H1 (cell line): ENCODE measurements at regions not wholly inside any gene's neighbourhood (a gene's known extent, or its start where the extent isn't known, plus 50 kb on each side); places are given as distances from the start of the nearest gene placed in this dataset.

ENCODE experiments used
- CTCF ChIA-PET: fragments of 300-600 bp; sonication (Branson Sonifier 250); formaldehyde crosslinking; loops from one replicate; lab custom pipeline; 2021; ENCODE audit not compliant: partially characterized antibody; lab: Charles Lee
- POLR2A ChIA-PET: fragments of 300-600 bp; sonication (Branson Sonifier 250); formaldehyde crosslinking; loops from one replicate; lab custom pipeline; 2021; ENCODE audit warnings: inconsistent platforms; ENCODE audit not compliant: partially characterized antibody; lab: Charles Lee
- DNase-seq, 2 experiments: peaks; one replicate each; pipeline versions ENCODE4 v3.0.0 to v3.0.0-alpha.2; 2010 to 2022; ENCODE audit warnings: low spot score in 2 of 2, low read depth in 1 of 2, mixed read lengths in 1 of 2
- FAIRE-seq: peaks from 2 replicates; lab custom pipeline; 2011; peaks lifted over from hg19 to GRCh38; lab: Jason Lieb, UNC
- H2AFZ ChIP-seq: 2 replicates; pipeline ENCODE4 v1.8.1; 2012; ENCODE audit warnings: low read length, inconsistent platforms
- H2AK5ac ChIP-seq: 2 replicates; pipeline ENCODE4 v1.6.1; 2013; ENCODE audit warnings: low read depth, low read length
- H2BK120ac ChIP-seq: replicated peaks from 2 replicates; pipeline ENCODE3; 2013; ENCODE audit warnings: low read depth, low read length, inconsistent platforms
- H2BK12ac ChIP-seq: 2 replicates; pipeline ENCODE4 v1.6.1; 2013; ENCODE audit warnings: low read depth, low read length
- H2BK15ac ChIP-seq: 2 replicates; pipeline ENCODE4 v1.6.1; 2013; ENCODE audit warnings: low read length
- H2BK20ac ChIP-seq: 2 replicates; pipeline ENCODE4 v1.6.1; 2013; ENCODE audit warnings: low read length
- H2BK5ac ChIP-seq: 2 replicates; pipeline ENCODE4 v1.6.1; 2013; ENCODE audit warnings: low read depth, low read length
- H3K14ac ChIP-seq: 2 replicates; pipeline ENCODE4 v1.6.1; 2013; ENCODE audit warnings: inconsistent platforms; ENCODE audit not compliant: insufficient read length
- H3K18ac ChIP-seq: 2 replicates; pipeline ENCODE4 v1.6.1; 2013; ENCODE audit warnings: low read length; ENCODE audit errors: extremely low read depth
- H3K23ac ChIP-seq: 2 replicates; pipeline ENCODE4 v1.6.1; 2013; ENCODE audit warnings: inconsistent platforms; ENCODE audit not compliant: insufficient read length
- H3K23me2 ChIP-seq: 2 replicates; pipeline ENCODE4 v1.6.1; 2013; ENCODE audit warnings: low read depth, low read length
- H3K27ac ChIP-seq: 2 replicates; pipeline ENCODE4 v1.6.1; 2011; ENCODE audit warnings: low read depth, low read length, inconsistent platforms
- H3K27me3 ChIP-seq, 4 experiments: replicated peaks in 1 of 4; 1 replicate in 1 of 4; 2 replicates in 3 of 4; pipeline versions ENCODE4 v1.6.1 to v1.8.1; 2011 to 2013; ENCODE audit warnings: low read length in 3 of 4, mild to moderate bottlenecking in 3 of 4, inconsistent platforms in 2 of 4, mixed read lengths in 2 of 4, moderate library complexity in 1 of 4; ENCODE audit not compliant: control insufficient read depth in 3 of 4, insufficient read depth in 3 of 4; ENCODE audit errors: extremely low read depth in 1 of 4
- H3K36me3 ChIP-seq, 4 experiments: 2 replicates each; pipeline versions ENCODE4 v1.6.1 to v1.8.1; 2011 to 2013; ENCODE audit warnings: mild to moderate bottlenecking in 4 of 4, low read length in 3 of 4, moderate library complexity in 2 of 4, control low read depth in 1 of 4, inconsistent platforms in 1 of 4; ENCODE audit not compliant: insufficient read depth in 4 of 4, control insufficient read depth in 2 of 4
- H3K4ac ChIP-seq: replicated peaks from 2 replicates; pipeline ENCODE3; 2013; ENCODE audit warnings: low read length, low read depth, mixed read lengths, inconsistent platforms; ENCODE audit not compliant: insufficient read length
- H3K4me1 ChIP-seq, 4 experiments: replicated peaks in 1 of 4; 1 replicate in 1 of 4; 2 replicates in 3 of 4; pipeline versions ENCODE4 v1.6.1 to v1.8.1; 2011 to 2013; ENCODE audit warnings: low read length in 3 of 4, inconsistent platforms in 2 of 4, mixed read lengths in 1 of 4; ENCODE audit not compliant: insufficient read depth in 4 of 4, control insufficient read depth in 3 of 4
- H3K4me2 ChIP-seq, 2 experiments: 2 replicates each; pipeline versions ENCODE4 v1.6.1 to v1.8.1; 2011 to 2013; ENCODE audit warnings: low read depth in 2 of 2, low read length in 2 of 2, control low read depth in 1 of 2, inconsistent platforms in 1 of 2, mild to moderate bottlenecking in 1 of 2; ENCODE audit not compliant: insufficient read depth in 1 of 2
- H3K4me3 ChIP-seq, 4 experiments: fragments of 200-600, 300-600 bp in 1 of 4; sonication (generic), shearing (Covaris generic), sonication (Bioruptor Twin) in 1 of 4; 2 replicates each; pipeline versions ENCODE4 v1.5.1 to v1.8.1; 2011 to 2016; ENCODE audit warnings: low read length in 4 of 4, low read depth in 3 of 4, control low read depth in 2 of 4, inconsistent platforms in 2 of 4, mild to moderate bottlenecking in 2 of 4, mixed read lengths in 1 of 4, moderate library complexity in 1 of 4; ENCODE audit not compliant: insufficient read depth in 2 of 4; ENCODE audit errors: extremely low read depth in 1 of 4
- H3K56ac ChIP-seq: replicated peaks from 2 replicates; pipeline ENCODE3; 2013; ENCODE audit warnings: low read depth, mild to moderate bottlenecking, mixed read lengths, low read length, inconsistent platforms; ENCODE audit not compliant: insufficient read length
- H3K79me1 ChIP-seq: 2 replicates; pipeline ENCODE4 v1.6.1; 2013; ENCODE audit warnings: low read depth, low read length, control low read depth
- H3K79me2 ChIP-seq, 2 experiments: 2 replicates each; pipeline versions ENCODE4 v1.6.1 to v1.8.1; 2012 to 2013; ENCODE audit warnings: low read length in 2 of 2, mild to moderate bottlenecking in 2 of 2, inconsistent platforms in 1 of 2; ENCODE audit not compliant: insufficient read depth in 2 of 2, control insufficient read depth in 1 of 2
- H3K9ac ChIP-seq, 4 experiments: replicated peaks in 1 of 4; 1 replicate in 1 of 4; 2 replicates in 3 of 4; pipeline versions ENCODE4 v1.6.1 to v1.8.1; 2011 to 2013; ENCODE audit warnings: low read depth in 3 of 4, low read length in 3 of 4, control low read depth in 2 of 4, mild to moderate bottlenecking in 2 of 4, moderate library complexity in 2 of 4, inconsistent platforms in 1 of 4; ENCODE audit errors: extremely low read depth in 1 of 4
- H3K9me3 ChIP-seq, 2 experiments: 2 replicates each; pipeline versions ENCODE4 v1.6.1 to v1.8.1; 2012 to 2013; ENCODE audit warnings: mild to moderate bottlenecking in 2 of 2, moderate library complexity in 2 of 2, control low read depth in 1 of 2, inconsistent platforms in 1 of 2, low read depth in 1 of 2, low read length in 1 of 2, mixed read lengths in 1 of 2; ENCODE audit not compliant: insufficient read depth in 2 of 2
- H4K20me1 ChIP-seq, 2 experiments: replicated peaks in 1 of 2; 2 replicates each; pipeline versions ENCODE3 to v1.8.1; 2011 to 2013; ENCODE audit warnings: inconsistent platforms in 2 of 2, low read length in 2 of 2, mild to moderate bottlenecking in 1 of 2; ENCODE audit not compliant: insufficient read depth in 2 of 2, control insufficient read depth in 1 of 2
- H4K5ac ChIP-seq: 2 replicates; pipeline ENCODE4 v1.6.1; 2013; ENCODE audit warnings: low read length, low read depth, mixed read lengths, inconsistent platforms; ENCODE audit not compliant: insufficient read length
- H4K8ac ChIP-seq: 2 replicates; pipeline ENCODE4 v1.8.0; 2013; ENCODE audit warnings: mild to moderate bottlenecking, moderate library complexity, low read length, inconsistent platforms; ENCODE audit not compliant: insufficient read depth; ENCODE audit errors: extremely low read depth
- H4K91ac ChIP-seq: replicated peaks from 2 replicates; pipeline ENCODE3; 2013; ENCODE audit warnings: low read length, mixed read lengths, inconsistent platforms; ENCODE audit not compliant: insufficient read length
- CBX8 ChIP-seq: fragments of 300-800, 300-1000 bp; sonication (generic); IDR thresholded peaks from 2 replicates; pipeline ENCODE4 v1.7.1; 2016; ENCODE audit warnings: low read depth, low read length, borderline replicate concordance
- JUN ChIP-seq: IDR thresholded peaks from 2 replicates; pipeline ENCODE4 v1.6.1; 2011; ENCODE audit warnings: low read depth, mild to moderate bottlenecking, improper control_type of control experiment, low read length
- NANOG ChIP-seq: IDR thresholded peaks from 2 replicates; pipeline ENCODE4 v1.6.1; 2011; ENCODE audit warnings: low read length, low read depth, mild to moderate bottlenecking, inconsistent platforms; ENCODE audit not compliant: insufficient read depth, poor library complexity, severe bottlenecking
- POLR2AphosphoS5 ChIP-seq: IDR thresholded peaks from 2 replicates; pipeline ENCODE4 v1.6.1; 2011; ENCODE audit warnings: low read depth, low read length
- RBBP5 ChIP-seq: IDR thresholded peaks from 2 replicates; pipeline ENCODE4 v1.7.1; 2012; ENCODE audit warnings: low read depth, mild to moderate bottlenecking, inconsistent platforms, low read length, moderate library complexity, borderline replicate concordance
- SUZ12 ChIP-seq: fragments of 200-600 bp; sonication (generic); IDR thresholded peaks from 2 replicates; pipeline ENCODE4 v1.6.1; 2012; ENCODE audit warnings: mild to moderate bottlenecking, inconsistent platforms, low read length, moderate library complexity, mixed read lengths
- TAF7 ChIP-seq: optimal IDR thresholded peaks from 2 replicates; pipeline ENCODE3; 2011; ENCODE audit warnings: low read depth, mild to moderate bottlenecking, inconsistent platforms, low read length, moderate library complexity, borderline replicate concordance
- TEAD4 ChIP-seq: IDR thresholded peaks from 2 replicates; pipeline ENCODE4 v1.6.1; 2012; ENCODE audit warnings: low read depth, low read length, inconsistent platforms, mixed read lengths
- YY1 ChIP-seq: IDR thresholded peaks from 2 replicates; pipeline ENCODE4 v1.6.1; 2011; ENCODE audit warnings: low read depth, mild to moderate bottlenecking, low read length
- WGBS, 2 experiments: shearing (Covaris generic) in 1 of 2; methylation state at CpG; one replicate each; pipeline versions ENCODE4 v1.1.6 to v1.1.7; 2013 to 2015; ENCODE audit warnings: low lambda C conversion rate in 2 of 2, mixed read lengths in 2 of 2, inconsistent platforms in 1 of 2, low coverage in 1 of 2, missing lambda C conversion rate in 1 of 2; ENCODE audit not compliant: insufficient replicate concordance in 2 of 2, insufficient coverage in 1 of 2, insufficient read length in 1 of 2; ENCODE audit errors: extremely low coverage in 1 of 2, missing lambda C conversion rate in 1 of 2; 5-methylcytosine and 5-hydroxymethylcytosine counted together
- TF ChIP-seq, protein P1 (sequence below): IDR thresholded peaks from 2 replicates; pipeline ENCODE4 v1.6.1; 2012; ENCODE audit warnings: inconsistent platforms

DNA sequence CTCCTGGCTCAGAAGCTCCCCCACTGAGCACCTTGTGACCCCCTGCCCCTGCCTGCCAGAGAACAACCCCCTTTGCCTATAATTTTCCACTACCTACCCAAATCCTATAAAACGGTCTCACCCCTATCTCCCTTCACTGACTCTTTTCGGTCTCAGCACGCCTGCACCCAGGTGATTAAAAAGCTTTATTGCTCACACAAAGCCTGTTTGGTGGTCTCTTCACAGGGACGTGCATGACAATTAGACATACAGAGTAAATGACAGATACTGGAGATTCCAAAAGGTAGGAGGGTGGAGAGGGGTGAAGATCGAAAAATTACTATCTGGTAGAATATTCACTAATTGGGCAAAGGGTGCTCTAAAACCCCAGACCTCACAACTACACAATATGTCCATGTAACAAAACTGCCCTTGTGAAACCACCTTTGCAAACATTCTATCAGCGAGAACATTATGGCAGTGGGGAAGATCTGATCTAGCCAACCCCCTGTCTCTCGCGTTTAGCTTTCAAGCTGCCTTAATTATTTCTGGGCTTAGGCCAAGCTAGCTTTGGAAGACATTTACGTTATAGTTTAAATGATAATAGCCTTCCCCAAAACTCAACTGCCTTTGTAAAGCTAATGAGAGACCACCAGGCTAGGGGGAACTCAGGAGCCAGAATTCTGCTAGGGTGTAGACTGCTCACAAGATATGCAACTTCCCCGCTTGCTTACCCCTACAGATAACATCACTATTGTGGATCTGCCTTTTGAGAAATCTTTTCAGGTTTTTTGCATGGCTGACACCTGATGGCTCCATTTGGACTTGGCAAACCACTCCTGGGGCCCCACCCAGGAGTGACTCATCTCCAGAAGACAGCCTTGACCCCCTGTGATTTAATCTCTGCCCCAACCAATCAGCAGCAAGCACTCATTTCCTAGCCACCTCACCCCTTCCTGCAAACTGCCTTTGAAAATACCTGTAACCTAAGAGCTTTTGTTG, 1534.0 kb upstream of the SPRY2 start:
- Histone ChIP-seq H3K79me2 (no peaks in the 10 kb centered on the region), H2BK20ac (peak overlapping the region; percentile 84; the same call in 1 of the 2 replicates), H3K4me3 (peak overlapping the region in 3 of 4 experiments; percentile 22 to 50 (median 25); a peak in 5 of 8 replicates), H2BK15ac (0 out of 2 replicates have a peak overlapping the region, but pooled peaks have one; percentile 50), H4K20me1 (no peaks in the 10 kb centered on the region), H3K23ac (no peak overlapping the region), H3K4me1 (peaks cover 0 to 23% (median 13%) of the 10 kb centered on the region in 4 experiments; a peak in 4 of 7 replicates), H3K4me2 (peak overlapping the region; percentile 57 to 79), H3K9ac (peak overlapping the region in 1 of 4 experiments; percentile 50; a peak in 2 of 7 replicates), H2AK5ac (no peak overlapping the region), H4K8ac (no peak overlapping the region), H3K27me3 (no peaks in the 10 kb centered on the region), H4K91ac (peak overlapping the region; percentile 75), H2BK12ac (peak overlapping the region; percentile 81; the same call in 1 of the 2 replicates), H3K79me1 (no peaks in the 10 kb centered on the region), H3K36me3 (no peaks in the 10 kb centered on the region), H3K56ac (peak overlapping the region; percentile 87), H2AFZ (no peak overlapping the region), H3K18ac (peak overlapping the region; percentile 85), H2BK5ac (peak overlapping the region; percentile 98; the same call in 1 of the 2 replicates), H3K4ac (no peak overlapping the region), H3K9me3 (no peaks in the 10 kb centered on the region), H2BK120ac (no peak overlapping the region), H3K27ac (peak overlapping the region; percentile 65; the same call in 1 of the 2 replicates), H3K14ac (no peak overlapping the region), H4K5ac (peak overlapping the region; percentile 92), H3K23me2 (no peaks in the 10 kb centered on the region)
- 4% methylated on average over 10 of the region's 10 CpGs; no CpG with 5 or more reads in 1 of the 2 experiments for WGBS, 2 experiments
- DNase-seq, result peak; percentile 63 to 91
- ChIA-PET POLR2A (interaction anchor here (0.7 to 1.7 kb wide), 6 partner anchors 12 to 794 kb away, joined by 3 to 4 read pairs (median 3); no protein-coding TSS in a partner anchor), CTCF (interaction anchor here (0.7 to 1.6 kb wide), 9 partner anchors 53 to 491 kb away, joined by 3 to 4 read pairs (median 3); no protein-coding TSS in a partner anchor)
- FAIRE-seq, result peak; percentile 94
- TF ChIP-seq TAF7 (no peak), YY1 (no peak), RBBP5 (peak; percentile 86; the same call in 1 of the 2 replicates), TEAD4 (no peak), POLR2AphosphoS5 (no peak), JUN (peak; percentile 75; the same call in 1 of the 2 replicates), CBX8 (no peak), NANOG (peak; percentile 42), SUZ12 (no peak)
- TF ChIP-seq, protein P1, sequence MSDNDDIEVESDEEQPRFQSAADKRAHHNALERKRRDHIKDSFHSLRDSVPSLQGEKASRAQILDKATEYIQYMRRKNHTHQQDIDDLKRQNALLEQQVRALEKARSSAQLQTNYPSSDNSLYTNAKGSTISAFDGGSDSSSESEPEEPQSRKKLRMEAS, result peak; percentile 9; the same call in 1 of the 2 replicates
